ENCODE measurements at regions not wholly inside any gene's neighbourhood (a gene's known extent, or its start where the extent isn't known, plus 50 kb on each side); places are given as distances from the start of the nearest gene placed in this dataset.

DNA sequence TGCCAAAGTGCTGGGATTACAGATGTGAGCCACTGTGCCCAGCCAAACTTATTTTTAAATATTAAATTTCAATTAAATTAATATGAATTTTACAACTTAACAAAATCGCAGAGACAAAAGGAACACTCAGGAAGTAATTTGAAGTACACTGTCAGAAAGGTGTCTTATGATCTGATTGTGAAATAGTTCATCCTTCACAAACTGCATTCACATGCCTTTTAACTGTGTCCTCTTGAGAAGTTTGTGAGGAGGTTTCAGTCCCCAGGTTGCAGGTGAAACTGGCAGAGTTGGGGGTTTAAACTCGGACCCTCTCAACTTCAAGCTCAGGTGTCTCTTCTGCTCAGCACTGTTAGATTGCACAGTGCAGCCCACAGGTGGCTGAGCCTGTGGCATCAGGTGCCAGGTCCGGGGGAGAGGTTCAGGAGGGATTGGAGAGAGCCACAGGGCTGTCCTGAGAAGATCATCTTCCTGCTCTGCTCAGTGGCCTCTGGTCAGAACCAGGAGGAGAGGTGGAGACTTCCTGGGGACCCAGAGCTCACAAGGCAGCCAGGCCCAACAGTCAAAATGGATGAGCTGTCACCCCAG, 152.3 kb upstream of the RAB4A start:
- no peak for TF ChIP-seq CTCF (IDR thresholded peaks at IDR 0.05)
- no peak for DNase-seq
- Mint-ChIP-seq H3K4me1 (ENCODE audit: low read depth) (no peaks in the 10 kb centered on the region), H3K27me3 (ENCODE audit: insufficient read depth) (peaks cover 11% of the 10 kb centered on the region), H3K27ac (no peak overlapping the region), H3K4me3 (no peak overlapping the region), H3K9me3 (peaks cover 66% of the 10 kb centered on the region), H3K36me3 (ENCODE audit: low read depth) (peaks cover 4% of the 10 kb centered on the region; the same call in 1 of the 2 replicates)

DNA sequence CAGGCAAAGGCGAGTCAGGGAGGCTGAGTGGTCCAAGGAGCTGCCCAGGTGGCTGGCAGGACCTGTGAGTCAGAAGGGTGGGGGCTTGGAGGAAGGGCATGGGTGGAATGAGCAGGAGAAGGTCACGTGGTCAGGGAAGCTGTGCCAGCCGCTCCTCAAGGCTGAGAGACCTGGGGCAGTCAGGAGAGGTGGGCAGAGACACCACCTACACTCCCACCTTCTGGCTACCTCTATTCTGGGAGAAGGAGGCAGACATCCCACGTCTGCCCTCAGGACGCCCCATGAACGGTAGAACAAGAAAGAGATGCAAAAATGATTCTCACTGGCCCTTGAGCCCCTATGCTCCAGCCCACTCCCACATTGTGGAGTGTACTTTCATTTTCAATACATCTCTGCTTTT, 151.8 kb upstream of the RAB4A start:
- no peak for TF ChIP-seq CTCF (IDR thresholded peaks at IDR 0.05)
- H3K27ac Mint-ChIP-seq, result no peak overlapping the region

GRCh38 chr1:229119876-229120275, 151.0 kb upstream of the RAB4A start:
- H3K4me1 Mint-ChIP-seq (ENCODE audit: low read depth), result no peaks in the 10 kb centered on the region
- TF ChIP-seq CTCF (IDR thresholded peaks at IDR 0.05), result no peak
- peaks cover 4% of the 10 kb centered on the region; the same call in 1 of the 2 replicates for H3K36me3 Mint-ChIP-seq (ENCODE audit: low read depth)
- DNase-seq, result no peak
- H3K4me3 Mint-ChIP-seq, result no peak overlapping the region
- H3K9me3 Mint-ChIP-seq, result peaks cover 58% of the 10 kb centered on the region
- peaks cover 11% of the 10 kb centered on the region for H3K27me3 Mint-ChIP-seq (ENCODE audit: insufficient read depth)
- no peak overlapping the region for H3K27ac Mint-ChIP-seq

More for the DNA sequence above, 151.8 kb upstream of the RAB4A start:
- H3K4me1 Mint-ChIP-seq (ENCODE audit: low read depth), result no peaks in the 10 kb centered on the region
- peaks cover 62% of the 10 kb centered on the region for H3K9me3 Mint-ChIP-seq
- H3K36me3 Mint-ChIP-seq (ENCODE audit: low read depth), result peaks cover 4% of the 10 kb centered on the region; the same call in 1 of the 2 replicates
- DNase-seq, result no peak
- peaks cover 11% of the 10 kb centered on the region for H3K27me3 Mint-ChIP-seq (ENCODE audit: insufficient read depth)
- no peak overlapping the region for H3K4me3 Mint-ChIP-seq

DNA sequence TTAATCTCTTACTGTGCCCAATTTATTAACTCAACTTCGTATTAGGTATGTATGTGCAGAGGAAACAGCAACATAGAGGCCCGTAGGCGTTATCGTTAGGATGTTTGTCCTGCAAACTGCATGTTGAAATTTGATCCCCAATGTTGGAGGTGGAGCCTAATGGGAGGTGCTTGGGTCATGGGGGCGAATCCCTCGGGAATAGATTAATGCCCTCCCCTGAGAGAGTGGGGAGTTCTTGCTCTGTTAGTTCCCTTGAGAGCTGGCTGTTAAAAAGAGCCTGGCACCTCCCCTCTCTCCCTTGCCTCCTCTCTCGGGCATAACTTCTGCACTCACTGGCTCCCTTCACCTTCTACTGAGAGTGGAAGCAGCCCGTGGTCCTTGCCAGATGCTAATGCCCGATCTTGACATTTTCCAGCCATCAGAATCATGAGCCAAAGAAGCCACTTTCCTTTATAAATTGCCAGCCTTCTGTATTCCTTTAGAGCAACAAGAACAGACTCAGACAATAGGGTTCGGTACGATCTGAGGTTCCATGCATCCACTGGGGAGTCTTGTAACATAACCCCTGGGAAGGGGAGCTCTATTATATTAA, 149.0 kb upstream of the RAB4A start:
- DNase-seq, result no peak
- Mint-ChIP-seq H3K27me3 (ENCODE audit: insufficient read depth) (peaks cover 11% of the 10 kb centered on the region), H3K9me3 (peaks cover 50% of the 10 kb centered on the region), H3K36me3 (ENCODE audit: low read depth) (peaks cover 4% of the 10 kb centered on the region; the same call in 1 of the 2 replicates), H3K4me1 (ENCODE audit: low read depth) (no peaks in the 10 kb centered on the region), H3K4me3 (no peak overlapping the region), H3K27ac (no peak overlapping the region)
- TF ChIP-seq CTCF (IDR thresholded peaks at IDR 0.05), result no peak

DNA sequence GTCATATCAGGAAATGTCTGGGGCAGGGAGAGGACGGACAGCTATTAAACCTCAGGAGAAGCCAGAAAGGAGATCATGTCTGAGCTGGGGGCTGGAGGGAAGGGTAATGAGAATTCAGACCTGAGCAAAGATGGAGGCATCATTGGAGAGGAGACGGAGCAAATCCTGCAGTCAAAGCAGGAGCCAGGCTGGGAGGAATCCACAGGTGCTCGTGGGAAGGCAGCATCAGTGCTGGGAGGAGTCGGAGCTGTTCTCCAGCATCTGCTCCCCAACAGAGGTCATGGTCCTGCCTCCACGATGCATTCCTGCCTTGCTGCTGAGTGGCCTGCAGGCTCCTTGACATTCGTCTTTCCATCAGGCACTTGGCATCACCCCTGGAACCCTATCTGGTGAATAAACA, 148.3 kb upstream of the RAB4A start:
- peaks cover 45% of the 10 kb centered on the region for H3K9me3 Mint-ChIP-seq
- no peaks in the 10 kb centered on the region for H3K4me1 Mint-ChIP-seq (ENCODE audit: low read depth)
- H3K27me3 Mint-ChIP-seq (ENCODE audit: insufficient read depth), result peaks cover 11% of the 10 kb centered on the region
- no peak for TF ChIP-seq CTCF (IDR thresholded peaks at IDR 0.05)
- peaks cover 4% of the 10 kb centered on the region; the same call in 1 of the 2 replicates for H3K36me3 Mint-ChIP-seq (ENCODE audit: low read depth)
- H3K4me3 Mint-ChIP-seq, result no peak overlapping the region
- H3K27ac Mint-ChIP-seq, result no peak overlapping the region
- no peak for DNase-seq

All from HFFc6 (cell line).